Parathyroid adenoma (tissue), 2 donors: ENCODE measurements at regions not wholly inside any gene's neighbourhood (a gene's known extent, or its start where the extent isn't known, plus 50 kb on each side); places are given as distances from the start of the nearest gene placed in this dataset.

Experiments used
- H2AFZ ChIP-seq: fragments of 300-600 bp; sonication (generic); one replicate; pipeline ENCODE4 v1.7.0; 2017; ENCODE audit warnings: antibody characterized with exemption, mild to moderate bottlenecking
- H3K27ac ChIP-seq: fragments of 300-600 bp; sonication (generic); one replicate; pipeline ENCODE4 v1.7.0; 2017
- H3K27me3 ChIP-seq: fragments of 300-600 bp; sonication (generic); one replicate; pipeline ENCODE4 v1.7.0; 2017; ENCODE audit warnings: low read length; ENCODE audit not compliant: control insufficient read depth, insufficient read depth
- H3K36me3 ChIP-seq: fragments of 300-600 bp; sonication (generic); one replicate; pipeline ENCODE4 v1.7.0; 2017; ENCODE audit warnings: low read length; ENCODE audit not compliant: control insufficient read depth, insufficient read depth
- H3K4me1 ChIP-seq: fragments of 300-600 bp; sonication (generic); one replicate; pipeline ENCODE4 v1.7.0; 2017; ENCODE audit warnings: control low read depth
- H3K4me2 ChIP-seq: fragments of 300-600 bp; sonication (generic); one replicate; pipeline ENCODE4 v1.7.0; 2017; ENCODE audit warnings: low read length
- H3K4me3 ChIP-seq: fragments of 300-600 bp; sonication (generic); one replicate; pipeline ENCODE4 v1.7.0; 2017; ENCODE audit warnings: low read depth, low read length
- H3K79me2 ChIP-seq: fragments of 300-600 bp; sonication (generic); one replicate; pipeline ENCODE4 v1.7.0; 2017; ENCODE audit warnings: control low read depth
- H3K9ac ChIP-seq: fragments of 300-600 bp; sonication (generic); one replicate; pipeline ENCODE4 v1.7.0; 2017; ENCODE audit warnings: mild to moderate bottlenecking
- H3K9me3 ChIP-seq: fragments of 300-600 bp; sonication (generic); one replicate; pipeline ENCODE4 v1.7.0; 2017; ENCODE audit warnings: low read length; ENCODE audit not compliant: control insufficient read depth
- CTCF ChIP-seq: fragments of 300-600 bp; sonication (generic); IDR thresholded peaks from one replicate; pipeline ENCODE4 v1.7.0; 2017; ENCODE audit warnings: antibody characterized with exemption, mild to moderate bottlenecking
- donor health status: primary hyperparathyroidism.

GRCh38 chr5:143739746-143740145 is 72.2 kb upstream of the HMHB1 start:
- no peaks in the 10 kb centered on the region for H3K9me3 ChIP-seq
- peaks cover 14% of the 10 kb centered on the region for H3K4me1 ChIP-seq
- no peaks in the 10 kb centered on the region for H3K36me3 ChIP-seq
- no peak for TF ChIP-seq CTCF
- H3K9ac ChIP-seq, result no peak overlapping the region
- no peak overlapping the region for H2AFZ ChIP-seq
- no peaks in the 10 kb centered on the region for H3K79me2 ChIP-seq
- no peak overlapping the region for H3K27ac ChIP-seq
- no peak overlapping the region for H3K4me3 ChIP-seq
- H3K27me3 ChIP-seq, result no peaks in the 10 kb centered on the region
- H3K4me2 ChIP-seq, result no peak overlapping the region

GRCh38 chr5:143738417-143739401 is 73.3 kb upstream of the HMHB1 start:
- Histone ChIP-seq H3K79me2 (no peaks in the 10 kb centered on the region), H3K4me2 (no peak overlapping the region), H2AFZ (no peak overlapping the region), H3K27me3 (no peaks in the 10 kb centered on the region), H3K27ac (no peak overlapping the region), H3K9me3 (no peaks in the 10 kb centered on the region), H3K9ac (no peak overlapping the region), H3K4me3 (no peak overlapping the region), H3K4me1 (peaks cover 4% of the 10 kb centered on the region), H3K36me3 (no peaks in the 10 kb centered on the region)
- TF ChIP-seq CTCF, result no peak

GRCh38 chr5:143737062-143737461 is 74.9 kb upstream of the HMHB1 start:
- Histone ChIP-seq H3K27me3 (no peaks in the 10 kb centered on the region), H3K9me3 (no peaks in the 10 kb centered on the region), H3K4me1 (no peaks in the 10 kb centered on the region), H3K36me3 (no peaks in the 10 kb centered on the region), H3K27ac (no peak overlapping the region), H3K9ac (no peak overlapping the region), H2AFZ (no peak overlapping the region), H3K4me3 (no peak overlapping the region), H3K4me2 (no peak overlapping the region), H3K79me2 (no peaks in the 10 kb centered on the region)
- TF ChIP-seq CTCF, result no peak

GRCh38 chr5:143734456-143734780 is 77.5 kb upstream of the HMHB1 start:
- H2AFZ ChIP-seq, result no peak overlapping the region
- H3K79me2 ChIP-seq, result no peaks in the 10 kb centered on the region
- H3K27ac ChIP-seq, result no peak overlapping the region
- no peaks in the 10 kb centered on the region for H3K36me3 ChIP-seq
- H3K4me1 ChIP-seq, result no peaks in the 10 kb centered on the region
- H3K4me2 ChIP-seq, result no peak overlapping the region
- no peaks in the 10 kb centered on the region for H3K9me3 ChIP-seq
- H3K9ac ChIP-seq, result no peak overlapping the region
- TF ChIP-seq CTCF, result no peak
- no peak overlapping the region for H3K4me3 ChIP-seq
- H3K27me3 ChIP-seq, result no peaks in the 10 kb centered on the region
